ENCODE measurements at regions not wholly inside any gene's neighbourhood (a gene's known extent, or its start where the extent isn't known, plus 50 kb on each side); places are given as distances from the start of the nearest gene placed in this dataset.

- TF ChIP-seq CTCF (IDR thresholded peaks at IDR 0.05) (no peak), EP300 (IDR thresholded peaks at IDR 0.05; ENCODE audit: low read depth) (no peak), POLR2AphosphoS5 (IDR thresholded peaks at IDR 0.05) (no peak), POLR2A (IDR thresholded peaks at IDR 0.05) (no peak)
These were observed 110.3 kb upstream of the SYT13 start for GRCh38 chr11:45396394-45396793.
